ENCODE measurements at regions not wholly inside any gene's neighbourhood (a gene's known extent, or its start where the extent isn't known, plus 50 kb on each side); places are given as distances from the start of the nearest gene placed in this dataset.
"Not testable (repeated sequence)": the region's sequence is repeated elsewhere in the genome, so short reads cannot be mapped to it uniquely, and the experiment has no call there.

DNA sequence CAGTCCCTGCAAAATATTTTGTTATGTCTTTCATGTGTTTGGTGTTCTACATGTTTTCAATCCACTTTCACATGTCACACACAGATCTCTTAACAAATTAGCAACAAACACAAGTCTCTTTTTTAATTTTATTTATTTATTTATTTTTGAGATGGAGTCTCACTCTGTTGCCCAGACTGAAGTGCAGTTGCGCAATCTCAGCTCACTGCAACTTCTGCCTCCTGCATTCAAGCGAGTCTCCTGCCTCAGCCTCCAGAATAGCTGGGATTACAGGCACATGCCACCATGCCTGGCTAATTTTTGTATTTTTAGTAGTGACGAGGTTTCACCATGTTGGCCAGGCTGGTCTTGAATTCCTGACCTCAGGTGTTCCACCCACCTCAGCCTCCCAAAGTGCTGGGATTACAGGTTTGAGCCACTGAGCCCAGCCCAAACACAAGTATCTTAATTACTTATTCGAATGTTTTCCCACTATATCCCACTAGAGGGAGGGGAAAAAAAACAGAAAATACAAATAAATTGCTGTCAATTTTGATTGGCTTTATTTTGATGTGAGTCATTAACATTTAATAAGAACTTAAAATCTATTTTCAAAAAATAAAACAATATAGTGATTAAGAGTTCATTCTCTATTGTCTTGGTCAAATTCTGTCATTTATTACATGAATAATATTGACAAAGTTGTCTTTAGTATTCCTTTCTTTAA, 1641.0 kb upstream of the CELF4 start:
- not testable (repeated sequence) for DNase-seq (ENCODE audit: low read depth)

DNA sequence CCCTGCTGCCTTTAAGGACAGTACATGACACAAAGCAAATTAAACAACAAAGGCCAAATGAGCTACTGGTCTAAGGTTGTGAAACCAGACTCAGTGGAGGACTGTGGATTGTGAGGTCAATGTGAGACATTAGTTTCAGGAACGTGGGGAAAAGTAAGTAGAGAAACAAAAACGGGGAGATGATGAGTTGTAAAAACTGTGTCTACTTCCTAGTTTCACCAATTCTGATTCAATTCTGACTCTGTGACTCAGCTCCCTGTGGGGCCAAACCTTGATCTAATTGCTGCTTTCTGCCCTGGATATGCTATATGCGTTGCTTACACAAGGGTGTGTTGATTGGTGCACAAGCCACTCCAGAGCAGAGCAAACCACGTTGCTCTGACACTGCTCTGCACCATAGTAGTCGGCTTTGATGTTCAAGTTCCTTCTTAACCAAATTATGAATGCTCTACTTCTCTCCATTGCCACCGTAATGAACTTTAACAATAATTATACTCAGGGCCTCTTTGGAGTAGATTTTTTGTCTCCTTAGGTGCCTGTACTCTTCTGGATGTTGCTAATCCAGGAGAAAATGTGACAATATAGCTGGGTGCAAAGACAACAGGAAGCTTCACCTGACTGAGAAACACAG, 1640.1 kb upstream of the CELF4 start:
- no peak for DNase-seq (ENCODE audit: low read depth)

DNA sequence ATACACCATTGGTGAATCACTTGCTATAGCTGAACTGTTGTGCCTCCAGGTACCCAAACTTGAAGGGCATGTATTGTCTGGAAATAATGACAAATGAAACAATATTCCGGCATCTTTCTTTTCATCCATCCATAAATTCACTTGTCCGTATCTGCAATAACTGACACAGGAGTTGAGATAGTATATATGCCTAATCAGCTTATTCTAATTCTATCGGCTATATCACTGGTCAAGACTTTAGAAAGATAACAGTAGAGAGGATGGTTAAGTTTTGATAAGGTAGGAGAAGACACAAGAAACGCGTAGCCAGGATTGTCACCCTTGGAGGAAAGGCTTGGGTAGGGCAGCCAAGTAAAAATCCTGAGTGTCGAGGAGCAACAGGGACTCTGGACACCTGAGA, 1634.6 kb upstream of the CELF4 start:
- no peak for DNase-seq (ENCODE audit: low read depth)

DNA sequence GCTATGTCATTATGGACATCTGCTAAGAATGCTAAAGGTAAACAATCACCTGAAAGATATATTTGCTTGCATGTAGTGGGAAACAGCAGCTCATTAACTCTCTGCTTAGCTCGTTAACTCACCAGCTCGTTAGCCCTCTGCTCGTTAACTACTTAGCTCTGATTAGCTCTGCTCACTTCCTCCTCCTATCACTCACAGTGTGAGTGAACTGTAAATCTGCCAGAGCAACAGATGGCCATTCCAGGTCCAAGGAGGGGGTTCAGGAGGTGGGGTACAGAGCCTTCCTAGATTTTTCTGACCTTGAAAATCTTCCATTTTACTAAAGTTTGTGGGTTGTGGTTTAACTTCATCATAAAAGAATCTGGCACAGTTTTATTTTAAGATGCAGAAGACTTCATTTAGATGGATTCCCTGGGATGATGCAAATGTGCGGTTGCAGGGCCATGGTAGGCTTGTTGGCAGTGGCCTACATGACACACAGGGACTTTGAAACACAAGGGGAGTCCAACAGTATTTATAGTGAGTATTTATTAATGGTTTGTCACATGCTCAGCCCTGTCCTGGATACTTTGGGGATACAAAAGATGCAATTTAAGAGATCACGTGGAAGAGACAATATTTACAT, 1633.7 kb upstream of the CELF4 start:
- DNase-seq (ENCODE audit: low read depth), result no peak

DNA sequence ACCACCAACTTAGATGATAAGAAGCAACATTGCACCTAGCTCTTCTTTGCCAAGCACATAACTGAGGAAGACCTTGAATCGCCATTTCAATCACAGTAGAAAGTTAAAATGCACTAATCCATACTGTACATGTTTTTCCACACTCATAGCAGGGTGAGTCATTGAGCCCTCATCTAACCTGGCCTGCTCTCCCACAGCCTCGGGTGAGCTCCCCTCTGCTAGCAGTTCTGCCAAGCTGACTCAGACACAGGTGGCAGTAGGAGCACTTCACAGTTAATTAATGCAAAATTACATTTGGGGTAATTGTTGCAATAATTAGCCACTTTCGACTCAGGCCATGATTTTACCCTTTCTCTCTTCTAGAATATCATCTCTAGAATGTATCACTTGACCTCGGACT, 1632.8 kb upstream of the CELF4 start:
- no peak for DNase-seq (ENCODE audit: low read depth)

DNA sequence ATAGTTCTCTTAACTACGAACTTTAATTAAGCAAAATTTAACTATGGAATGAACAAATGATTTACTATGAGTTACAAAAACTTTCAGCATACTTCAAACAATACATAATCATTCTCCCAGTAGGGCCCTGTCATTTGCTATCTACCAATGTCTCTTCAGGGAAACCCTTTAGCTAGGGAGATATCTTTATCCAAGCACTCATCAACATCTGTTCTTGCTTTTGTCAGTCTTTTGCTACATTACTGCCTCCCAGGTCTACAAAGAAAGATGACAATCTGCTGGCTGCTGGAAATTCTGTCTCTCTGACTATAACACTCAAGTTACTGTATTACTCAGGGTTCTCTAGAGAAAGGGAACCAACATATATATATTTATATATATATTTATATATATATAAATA, 1626.3 kb upstream of the CELF4 start:
- no peak for DNase-seq (ENCODE audit: low read depth)

DNA sequence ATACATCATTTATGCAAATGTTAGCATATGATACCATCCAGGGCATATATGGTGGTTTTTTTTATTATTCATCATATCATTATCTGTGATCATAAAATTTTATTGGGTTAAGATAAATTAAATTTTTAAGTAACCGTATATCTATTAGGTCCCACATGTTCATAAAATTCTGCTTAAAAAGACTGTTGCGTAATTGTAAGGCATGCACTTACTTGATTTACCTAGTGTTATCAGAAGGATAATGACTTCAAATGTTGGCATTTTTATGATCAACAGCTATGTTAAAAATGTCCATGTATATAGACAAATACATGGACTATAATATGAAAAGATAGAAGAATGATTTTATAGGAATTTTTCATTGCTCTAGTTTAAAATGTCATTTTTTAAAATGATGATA, 1625.5 kb upstream of the CELF4 start:
- DNase-seq (ENCODE audit: low read depth), result no peak

DNA sequence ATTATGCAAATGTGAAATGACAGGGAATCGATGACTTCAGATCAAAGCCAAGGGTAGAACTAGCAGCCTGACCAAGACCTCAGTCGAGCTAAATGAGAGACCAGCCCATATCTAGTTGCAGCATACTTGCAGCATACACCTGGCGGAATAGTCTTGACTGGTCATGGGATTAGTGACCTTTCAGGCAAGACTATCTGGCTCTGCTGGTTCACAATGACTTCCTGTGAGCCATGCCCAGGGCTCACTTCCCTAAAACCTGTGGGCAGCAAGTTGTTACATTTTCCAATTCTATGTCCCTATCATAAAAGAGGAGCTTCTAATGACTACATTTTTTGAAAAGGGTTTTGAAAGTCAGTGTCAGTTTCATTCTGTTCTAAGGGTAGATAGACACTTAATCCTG, 1624.9 kb upstream of the CELF4 start:
- no peak for DNase-seq (ENCODE audit: low read depth)

DNA sequence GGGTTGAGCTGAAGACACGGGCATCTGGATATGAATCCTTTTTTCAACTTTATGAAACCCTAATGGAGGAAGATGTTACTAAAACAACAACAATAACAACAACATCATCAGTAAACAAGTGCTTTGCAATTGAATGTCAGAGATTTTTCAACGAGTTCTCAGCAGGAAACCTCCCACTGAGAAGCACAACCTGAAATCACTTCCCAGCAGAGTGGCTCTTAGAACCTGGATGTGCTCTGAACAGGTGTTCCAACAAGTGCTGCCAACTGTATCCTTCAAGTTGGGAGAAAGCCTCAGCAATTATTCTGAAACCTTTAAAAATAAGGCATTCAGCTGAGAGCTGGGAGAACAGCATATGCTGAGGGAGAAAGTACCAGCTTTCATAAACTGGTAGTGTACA, 1622.7 kb upstream of the CELF4 start:
- DNase-seq (ENCODE audit: low read depth), result no peak

DNA sequence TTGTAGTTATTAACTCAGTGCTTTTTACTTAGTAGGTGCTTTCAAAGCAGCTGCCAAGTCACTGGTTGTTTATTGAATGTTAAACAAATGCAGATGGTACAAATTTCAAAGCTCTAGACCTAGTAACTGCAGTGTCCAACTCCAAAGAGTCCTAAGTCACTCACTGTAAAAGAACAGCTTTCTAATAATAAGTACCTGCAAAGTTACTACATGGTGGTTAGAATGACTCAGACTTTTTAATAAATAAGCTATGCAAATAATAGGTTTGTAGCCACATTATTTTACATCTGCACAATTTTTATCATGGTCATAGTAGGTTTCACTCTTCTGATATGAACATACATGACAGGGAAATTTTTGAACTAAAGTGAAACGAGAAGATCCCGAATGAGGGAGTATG, 1620.4 kb upstream of the CELF4 start:
- DNase-seq (ENCODE audit: low read depth), result no peak

DNA sequence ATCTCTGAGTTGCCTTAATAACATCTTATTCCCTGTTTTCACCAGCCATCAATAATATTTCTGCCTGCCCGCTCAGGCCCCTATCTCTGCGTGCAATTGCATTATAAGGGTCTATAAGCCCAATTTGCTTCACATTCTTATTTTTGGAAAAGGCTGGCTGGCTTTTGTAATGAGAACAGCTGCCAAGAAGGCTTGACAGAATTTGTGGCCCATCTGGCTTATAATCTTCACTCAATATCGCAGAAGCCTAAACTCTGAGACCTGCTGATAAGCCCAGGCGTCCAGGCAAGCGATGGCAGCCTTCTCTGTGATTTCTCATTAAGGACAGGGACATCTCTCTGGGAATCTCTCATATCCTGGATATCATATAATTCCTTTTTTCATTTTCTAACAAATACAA, 1618.6 kb upstream of the CELF4 start:
- no peak for DNase-seq (ENCODE audit: low read depth)

DNA sequence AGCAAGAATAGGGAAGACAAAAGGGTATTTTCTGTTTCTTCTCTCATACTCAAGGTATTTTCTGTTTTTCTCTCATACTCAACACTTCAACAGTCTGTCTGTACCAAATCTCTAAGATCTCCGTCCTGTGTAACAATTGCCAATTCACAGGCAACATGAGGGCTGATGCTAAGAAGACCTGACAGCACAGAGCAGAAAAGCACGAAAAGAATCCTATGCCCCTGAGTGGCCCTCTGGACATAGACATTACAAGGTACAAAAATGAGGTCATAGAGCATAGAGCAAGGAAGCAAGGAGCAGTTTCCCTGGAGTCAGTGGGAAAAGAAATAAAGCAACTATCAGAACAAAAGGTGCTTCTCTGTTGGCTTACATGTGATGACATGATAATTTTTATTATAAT, 1612.6 kb upstream of the CELF4 start:
- no peak for DNase-seq (ENCODE audit: low read depth)

DNA sequence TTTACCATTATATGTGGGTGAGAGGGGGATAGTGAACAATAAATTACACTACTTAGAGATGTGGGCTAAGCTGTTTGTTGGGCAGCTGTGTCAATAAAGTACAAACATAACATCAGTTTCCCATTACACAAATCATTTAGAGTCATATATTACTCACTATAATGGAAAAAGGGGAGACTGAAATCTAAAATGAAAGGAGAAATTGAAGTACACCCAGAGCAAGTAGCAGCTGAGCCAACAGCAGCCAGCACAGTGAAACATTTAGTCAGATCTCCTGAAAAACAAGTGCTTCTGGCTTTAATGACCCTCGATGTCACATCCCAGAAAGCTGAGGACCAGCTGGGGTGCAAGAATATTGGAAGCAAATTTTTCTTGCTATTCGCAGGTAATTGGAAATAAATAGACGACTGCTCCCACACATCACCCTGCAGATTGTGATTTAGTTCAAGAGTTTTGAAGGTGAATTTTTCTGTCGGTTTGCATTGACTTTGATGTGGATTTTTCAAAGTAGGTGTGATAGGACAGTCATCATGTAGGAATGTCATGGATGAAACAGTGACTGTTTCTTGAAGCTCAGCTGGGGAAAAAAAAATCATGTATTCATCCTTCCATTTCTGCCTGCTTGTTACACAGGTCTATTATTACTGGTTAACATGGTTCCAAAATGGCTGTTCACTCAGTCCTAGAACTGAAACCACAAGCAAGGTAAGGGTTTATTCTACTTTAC, 1607.3 kb upstream of the CELF4 start:
- DNase-seq (ENCODE audit: low read depth), result no peak

DNA sequence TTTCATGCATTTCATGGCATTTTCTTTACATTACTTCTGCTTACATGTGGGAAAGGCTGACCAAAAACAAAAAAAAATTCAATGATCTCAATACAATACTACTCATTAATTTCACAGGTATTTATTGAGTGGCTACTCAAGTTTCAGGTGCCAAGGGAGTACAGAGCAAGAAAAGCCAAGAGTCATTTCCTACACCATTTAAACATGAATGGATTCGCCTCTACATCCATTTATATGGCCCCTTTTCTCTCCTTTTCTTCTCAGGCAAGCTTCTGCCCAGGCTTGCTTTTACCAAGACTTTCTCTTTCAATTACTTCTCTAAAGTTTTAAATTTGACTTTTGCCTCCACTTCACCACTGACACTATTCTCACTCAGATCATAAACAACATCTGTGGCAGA, 1603.1 kb upstream of the CELF4 start:
- DNase-seq (ENCODE audit: low read depth), result no peak

DNA sequence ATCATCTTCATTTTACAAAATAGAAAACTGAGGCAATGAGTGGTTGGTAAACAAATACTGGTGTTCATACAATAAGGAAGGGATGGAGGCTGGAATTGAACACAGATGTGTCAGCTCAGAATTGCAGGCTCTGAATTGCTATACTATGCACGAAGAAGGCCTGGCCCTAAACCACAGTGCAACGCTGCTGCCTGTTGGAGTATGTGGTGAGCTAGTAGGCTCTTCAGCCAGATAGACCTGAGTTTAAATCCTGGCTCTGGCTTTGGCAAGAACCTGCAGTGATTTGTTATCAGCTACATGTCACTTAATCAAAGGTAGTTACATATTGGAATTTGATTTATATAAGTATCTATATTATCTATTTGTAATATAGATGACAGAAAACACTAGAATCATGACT, 1602.4 kb upstream of the CELF4 start:
- DNase-seq (ENCODE audit: low read depth), result no peak

DNA sequence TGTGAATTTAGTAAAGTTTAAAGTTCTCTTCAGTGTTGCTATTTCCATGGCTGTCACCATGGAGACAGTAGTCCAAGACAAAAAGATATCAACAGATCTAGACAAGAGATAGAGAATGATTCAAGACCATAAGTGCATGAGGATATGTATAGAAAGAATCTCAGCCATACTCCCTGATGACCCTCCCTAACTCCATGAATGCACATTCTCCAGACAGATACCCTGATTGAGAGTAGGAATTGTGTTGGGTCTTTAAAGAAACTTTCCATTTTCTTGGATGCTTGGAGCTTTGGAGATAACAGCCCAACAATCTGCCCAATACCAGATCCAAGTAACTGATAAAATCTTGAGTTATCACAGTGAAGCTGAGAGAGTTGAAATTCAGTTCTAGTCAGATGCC, 1601.2 kb upstream of the CELF4 start:
- no peak for DNase-seq (ENCODE audit: low read depth)

DNA sequence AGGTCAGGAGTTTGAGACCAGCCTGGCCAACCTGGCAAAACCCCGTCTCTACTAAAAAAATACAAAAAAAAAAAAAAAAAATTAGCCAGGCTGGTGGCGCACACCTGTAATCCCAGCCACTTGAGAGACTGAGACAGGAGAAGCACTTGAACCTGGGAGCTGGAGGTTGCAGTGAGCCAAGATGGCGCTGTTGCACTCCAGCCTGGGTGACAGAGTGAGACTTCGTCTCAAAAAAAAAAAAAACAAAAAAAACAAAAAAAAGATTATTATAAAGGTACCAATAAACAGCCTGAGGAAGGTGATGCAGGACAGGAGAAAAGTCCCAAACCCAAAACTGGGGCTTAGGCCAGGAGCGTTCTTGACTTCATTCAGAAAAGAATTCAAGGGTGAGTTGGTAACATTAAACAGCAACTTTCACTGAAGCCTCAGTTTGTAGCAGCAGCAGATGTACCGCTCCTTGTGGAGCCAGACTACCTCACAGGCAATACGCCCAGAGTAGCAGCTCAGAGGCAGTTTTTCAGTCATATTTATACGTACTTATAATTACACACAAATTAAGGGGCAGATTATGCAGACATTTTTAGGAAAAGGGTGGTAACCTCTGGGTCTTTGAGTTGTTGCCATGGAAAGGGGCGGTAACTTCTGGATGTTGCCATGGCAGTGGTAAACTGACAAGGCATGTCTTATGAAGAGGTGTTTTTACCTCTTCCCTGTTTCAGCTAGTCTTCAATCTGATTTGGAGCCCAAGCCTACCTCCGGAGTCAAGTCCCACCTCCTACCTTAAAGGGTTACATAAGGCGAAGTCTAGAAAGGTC, 1596.6 kb upstream of the CELF4 start:
- no peak for DNase-seq (ENCODE audit: low read depth)

DNA sequence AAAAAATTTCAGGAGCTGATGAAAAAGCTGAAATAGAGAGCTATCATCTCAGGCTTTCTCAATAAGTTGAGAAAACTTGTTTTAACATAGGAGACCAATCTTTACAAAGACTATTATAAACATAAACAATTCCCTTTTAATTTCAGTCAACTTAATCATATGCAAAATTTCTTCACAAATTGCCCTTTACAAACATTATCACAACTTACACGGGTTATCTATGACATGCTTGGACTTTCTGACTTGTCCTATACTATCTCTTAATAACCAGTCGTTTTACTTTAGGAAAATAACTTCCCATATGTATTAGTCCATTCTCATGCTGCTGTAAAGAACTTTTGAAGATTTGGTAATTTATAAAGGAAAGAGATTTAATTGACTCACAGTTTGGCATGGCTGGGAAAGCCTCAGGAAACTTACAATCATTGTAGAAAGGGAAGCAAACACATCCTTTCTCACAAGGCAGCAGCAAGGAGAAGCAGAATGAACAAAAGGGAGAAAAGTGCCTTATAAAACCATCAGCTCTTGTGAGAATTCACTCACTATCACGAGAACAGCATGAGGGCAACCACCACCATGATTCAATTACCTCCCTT, 1583.7 kb upstream of the CELF4 start:
- DNase-seq (ENCODE audit: low read depth), result no peak

DNA sequence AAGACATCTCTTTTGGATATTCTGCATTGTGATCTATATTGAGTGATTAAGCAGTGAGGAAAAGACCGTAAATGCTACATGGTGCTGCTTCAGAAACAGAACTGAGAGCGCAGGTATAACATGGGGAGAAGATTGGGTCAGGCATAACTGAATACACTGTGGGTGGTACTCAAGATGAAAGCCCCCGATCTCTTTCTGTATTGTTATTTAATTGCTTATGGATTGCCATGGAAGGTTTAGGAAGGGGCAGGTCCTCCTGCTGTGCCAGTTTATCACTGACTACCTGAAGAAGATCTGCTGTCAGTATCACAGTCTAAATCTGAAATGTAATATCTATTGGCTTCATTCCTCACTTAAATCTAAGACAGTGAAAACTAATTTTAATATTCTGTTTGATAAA, 1568.7 kb upstream of the CELF4 start:
- DNase-seq (ENCODE audit: low read depth), result no peak

DNA sequence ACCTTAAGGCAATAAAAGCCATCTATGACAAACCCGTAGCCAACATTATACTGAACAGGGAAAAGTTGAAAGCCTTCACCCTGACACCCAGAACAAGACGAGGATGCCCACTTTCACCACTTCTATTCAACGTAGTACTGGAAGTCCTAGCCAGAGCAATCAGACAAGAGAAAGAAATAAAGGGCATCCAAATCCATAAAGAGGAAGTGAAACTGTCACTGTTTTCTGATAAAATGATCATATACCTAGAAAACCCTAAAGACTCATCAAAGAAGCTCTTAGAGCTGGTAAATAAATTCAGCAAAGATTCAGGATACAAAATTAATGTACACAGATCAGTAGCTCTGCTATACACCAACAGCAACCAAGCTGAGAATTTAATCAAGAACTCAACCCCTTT, 1561.9 kb upstream of the CELF4 start:
- not testable (repeated sequence) for DNase-seq (ENCODE audit: low read depth)

DNA sequence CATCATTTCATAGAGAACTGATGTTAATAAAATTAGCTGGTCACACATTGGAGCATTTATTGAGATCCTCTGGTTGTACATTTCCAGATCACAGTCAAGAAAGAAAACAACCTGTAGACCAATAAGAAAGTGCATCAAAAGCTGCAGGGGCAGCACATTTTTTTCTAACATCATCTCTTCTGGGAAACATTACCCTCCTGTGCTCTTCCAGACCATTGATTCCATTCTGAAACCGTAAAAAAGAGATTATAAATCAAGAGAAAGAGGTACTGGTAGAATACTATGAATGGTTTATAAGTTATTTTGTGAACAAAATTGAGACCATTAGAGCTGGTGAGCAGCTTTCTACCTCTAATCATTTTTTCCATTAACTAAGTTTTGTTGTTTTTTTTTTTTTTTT, 1548.2 kb upstream of the CELF4 start:
- no peak for DNase-seq (ENCODE audit: low read depth)

DNA sequence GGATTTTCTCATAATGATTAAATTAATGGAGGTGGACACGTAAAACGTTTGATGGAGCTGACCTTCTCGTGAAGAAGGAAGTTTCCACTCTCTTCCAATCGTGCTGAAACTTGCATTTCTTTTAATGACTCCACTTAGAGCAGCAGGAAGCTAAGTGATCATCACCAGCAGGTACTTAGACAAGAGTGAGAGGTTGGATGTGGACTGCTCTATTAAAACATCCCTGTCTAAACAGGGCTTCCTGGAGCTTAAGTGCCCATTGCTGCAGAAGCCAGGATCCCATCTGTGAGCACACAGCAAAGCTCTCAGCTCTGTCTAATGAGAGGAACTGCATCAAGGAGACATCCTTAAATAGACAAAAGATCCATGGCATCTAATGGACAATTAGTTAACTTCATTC, 1539.5 kb upstream of the CELF4 start:
- DNase-seq (ENCODE audit: low read depth), result no peak

Measured in stimulated activated CD4-positive, alpha-beta T cell treated with anti-CD3 and anti-CD28 coated beads, Interleukin-2, amount 100 ng/mL, for 4 hours (primary cell).